Activated CD4-positive, CD25-positive, alpha-beta regulatory T cell (primary cell): ENCODE measurements at regions not wholly inside any gene's neighbourhood (a gene's known extent, or its start where the extent isn't known, plus 50 kb on each side); places are given as distances from the start of the nearest gene placed in this dataset.
"Not testable (repeated sequence)": the region's sequence is repeated elsewhere in the genome, so short reads cannot be mapped to it uniquely, and the experiment has no call there.

Source experiments
- DNase-seq, 4 experiments: peaks; one replicate each; lab custom pipeline; 2025; lab: John Stamatoyannopoulos, UW

DNA sequence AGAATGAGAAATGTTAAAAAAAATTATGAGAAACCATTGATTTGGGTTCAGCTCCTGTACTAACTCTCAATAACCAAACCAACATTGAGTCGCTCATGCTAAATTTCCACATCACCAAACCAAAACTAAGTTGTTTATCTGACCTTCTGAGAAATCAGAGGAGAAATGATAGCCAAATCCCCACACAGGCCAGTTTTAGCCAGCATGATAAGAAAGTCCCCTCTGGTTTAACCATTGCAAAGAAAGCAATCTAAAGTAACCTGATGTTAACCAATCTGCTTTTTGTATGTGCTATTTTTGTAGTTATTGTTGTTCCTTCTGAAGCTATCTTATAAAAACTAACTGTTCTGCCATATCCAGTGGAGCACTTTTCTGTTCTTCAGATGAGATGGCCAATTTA, 599.7 kb downstream of the SLC16A7 start:
- DNase-seq = no peak

DNA sequence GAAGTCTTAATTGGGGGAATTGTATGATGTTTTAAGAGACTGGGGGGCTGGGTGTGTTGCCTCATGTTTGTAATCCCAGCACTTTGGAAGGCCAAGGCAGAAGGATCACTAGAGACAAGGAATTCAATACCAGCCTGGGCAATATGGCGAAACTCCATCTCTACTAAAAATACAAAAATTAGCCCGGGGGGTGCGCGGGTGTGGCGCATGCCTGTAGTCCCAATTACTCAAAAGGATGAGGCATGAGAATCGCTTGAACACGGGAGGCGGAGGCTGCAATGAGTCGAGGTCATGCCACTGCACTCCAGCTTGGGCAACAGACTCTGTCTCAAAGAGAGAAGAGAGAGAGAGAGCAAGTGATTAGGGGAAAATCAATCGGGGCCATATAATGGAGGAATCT, 600.5 kb downstream of the SLC16A7 start:
- no peak for DNase-seq

DNA sequence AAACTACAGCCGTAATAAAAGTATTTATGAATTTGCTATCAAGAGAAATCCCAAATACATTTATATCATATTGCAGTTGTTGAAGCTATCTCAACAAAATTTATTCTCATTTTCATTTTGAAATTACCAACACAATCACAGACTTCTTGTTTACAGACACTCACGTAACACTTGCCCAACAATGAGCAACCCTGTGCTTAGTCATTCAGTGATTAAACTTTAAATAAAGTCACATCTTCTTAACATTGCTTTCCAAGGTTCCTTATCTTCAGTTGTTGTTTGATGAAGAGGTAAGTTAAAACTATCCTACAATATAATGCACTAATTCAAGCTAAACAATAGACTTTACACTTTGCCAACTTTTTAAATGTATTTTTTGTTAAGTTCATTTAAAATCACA, 601.8 kb downstream of the SLC16A7 start:
- DNase-seq = no peak

DNA sequence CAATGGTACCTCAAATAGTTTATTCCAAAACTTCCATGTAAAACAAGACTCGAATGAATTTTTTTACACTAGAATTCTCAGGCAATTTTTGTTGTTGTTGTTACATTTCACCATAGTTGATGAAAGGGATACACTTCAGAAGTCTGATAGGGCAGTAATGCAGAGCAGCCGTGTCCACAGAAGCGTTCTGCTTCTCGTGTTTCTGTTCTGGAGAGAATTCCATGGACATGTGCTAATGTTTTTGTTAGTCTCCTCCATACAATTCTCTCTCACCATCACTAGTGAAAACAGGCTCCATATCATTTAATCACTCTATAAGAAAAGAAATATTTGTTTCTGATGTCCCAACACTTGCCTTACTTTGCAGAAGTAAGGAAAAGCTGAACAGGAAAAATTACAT, 606.1 kb downstream of the SLC16A7 start:
- no peak for DNase-seq

DNA sequence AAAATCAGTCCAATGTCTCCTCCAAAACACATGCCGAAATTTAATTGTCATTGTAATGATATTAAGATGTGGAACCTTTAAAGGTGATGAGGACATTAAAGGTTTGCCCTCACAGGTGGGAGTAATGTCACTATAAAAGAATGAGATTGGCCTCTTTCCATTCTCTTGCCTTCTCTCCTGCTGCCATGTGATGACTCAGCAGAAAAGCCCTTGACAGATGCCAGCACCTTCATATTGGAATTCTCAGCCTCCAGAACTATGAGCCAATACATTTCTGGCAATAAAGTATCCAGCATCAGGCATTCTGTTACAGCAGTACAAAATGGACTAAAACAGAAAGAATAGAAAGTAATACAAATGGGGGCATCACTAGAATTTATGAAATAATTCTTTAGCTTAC, 609.7 kb downstream of the SLC16A7 start:
- no peak for DNase-seq

DNA sequence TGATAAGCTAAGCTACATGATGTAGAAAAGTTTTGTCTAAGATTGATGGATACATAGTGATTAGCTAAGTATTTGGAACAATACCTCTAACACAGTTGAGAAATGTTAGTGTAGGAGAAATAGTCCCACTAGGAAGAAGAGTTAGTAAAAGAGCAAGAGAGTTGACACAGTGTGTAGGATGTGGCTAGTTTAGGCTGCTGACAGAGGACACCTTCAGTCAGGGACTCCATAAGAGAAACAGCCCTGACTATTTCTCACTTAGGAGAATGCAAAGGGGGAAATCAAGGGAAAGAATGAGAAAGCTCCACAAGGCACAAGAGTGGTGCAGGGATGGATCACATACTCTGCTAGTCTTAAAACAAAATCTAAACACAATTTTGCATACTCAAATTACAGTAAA, 613.7 kb downstream of the SLC16A7 start:
- DNase-seq = no peak

DNA sequence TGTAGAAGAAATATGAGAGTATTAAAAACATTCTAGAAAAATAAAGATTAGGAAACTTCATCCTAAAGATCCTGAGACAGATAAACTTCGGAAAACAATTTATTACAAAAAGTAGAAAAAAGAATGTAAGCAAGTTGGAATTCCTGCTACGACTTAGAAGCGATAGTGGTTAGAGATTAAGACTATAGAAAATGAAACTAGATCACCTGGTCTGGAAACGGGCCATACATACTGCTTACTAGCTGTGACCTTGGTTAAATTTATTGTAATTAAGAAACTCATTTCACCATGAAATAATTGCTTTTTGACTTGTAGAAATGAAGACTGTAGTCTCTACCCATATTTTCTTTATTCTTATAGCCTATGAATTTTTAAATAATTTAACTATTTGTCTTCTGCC, 614.1 kb downstream of the SLC16A7 start:
- no peak for DNase-seq

DNA sequence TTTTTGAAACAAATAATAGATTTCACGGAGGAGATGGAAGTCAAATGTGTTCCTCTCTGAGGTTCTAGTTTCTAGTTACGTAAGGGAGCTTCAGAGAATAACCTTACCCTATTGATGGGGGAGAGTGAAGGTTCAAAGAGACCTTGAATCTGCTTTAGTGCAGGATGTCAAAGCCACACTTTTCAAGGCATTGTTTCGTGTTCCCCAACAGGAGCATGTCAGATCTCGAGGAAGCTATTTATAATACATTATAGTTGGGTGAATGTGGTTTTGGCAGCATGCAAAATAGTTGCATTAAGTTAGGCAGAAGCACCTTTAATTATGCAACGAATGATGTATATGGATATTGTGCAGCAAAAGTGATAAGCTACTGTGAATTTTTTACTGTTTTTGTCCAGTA, 614.9 kb downstream of the SLC16A7 start:
- DNase-seq = no peak

DNA sequence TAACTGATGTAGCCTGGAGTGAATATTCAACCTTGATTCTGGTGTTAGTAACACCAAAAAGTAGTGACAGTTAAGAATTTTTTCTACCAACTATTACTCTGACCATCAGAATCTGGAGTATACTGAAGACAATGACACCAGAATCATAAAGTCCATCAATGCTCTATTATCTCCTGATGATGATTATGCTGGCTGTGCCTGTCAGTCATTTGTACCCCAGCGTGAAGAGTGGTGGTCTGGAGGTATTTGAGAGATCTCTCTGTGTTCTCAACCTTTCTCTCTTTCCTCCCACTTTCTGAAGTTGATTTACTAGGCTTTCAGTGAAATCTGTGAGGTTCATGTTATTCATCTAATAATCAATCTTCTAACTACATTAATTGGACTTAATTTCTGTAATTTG, 615.4 kb downstream of the SLC16A7 start:
- no peak for DNase-seq

DNA sequence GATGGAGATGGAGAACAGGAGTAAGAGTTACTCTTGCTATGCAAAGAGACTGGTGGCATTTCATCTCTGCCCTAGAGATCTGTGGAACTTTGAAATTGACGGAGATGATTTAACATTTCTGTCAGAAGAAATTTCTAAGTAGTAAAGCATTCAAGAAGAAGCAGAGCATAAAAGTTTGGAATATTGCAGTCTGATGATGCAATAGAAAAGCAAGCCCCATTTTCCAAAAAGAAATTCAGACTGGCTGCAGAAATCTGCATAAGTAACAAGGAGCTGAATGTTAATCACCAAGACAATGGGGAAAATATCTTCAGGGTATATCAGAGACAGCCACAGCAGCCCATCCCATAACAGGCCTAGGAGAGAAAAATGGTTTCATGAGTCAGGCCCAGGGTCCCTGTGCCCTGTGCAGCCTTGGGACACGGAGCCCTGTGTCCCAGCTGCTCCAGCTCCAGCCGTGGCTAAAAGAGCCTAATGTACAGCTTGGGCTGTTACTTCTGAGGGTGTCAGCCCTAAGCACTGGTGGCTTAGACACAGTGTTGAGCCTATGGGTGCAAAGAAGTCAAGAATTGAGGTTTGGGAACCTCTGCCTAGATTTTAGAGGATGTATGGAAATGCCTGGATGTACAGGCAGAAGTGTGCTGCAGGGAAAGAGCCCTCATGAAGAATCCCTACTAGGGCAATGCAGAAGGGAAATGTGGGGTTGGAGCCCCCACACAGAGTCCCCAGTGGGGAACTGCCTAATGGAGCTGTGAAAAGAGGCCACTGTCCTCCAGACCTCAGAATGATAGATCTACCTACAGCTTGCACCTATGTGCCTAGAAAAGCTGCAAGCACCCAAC, 616.6 kb downstream of the SLC16A7 start:
- DNase-seq = no peak

DNA sequence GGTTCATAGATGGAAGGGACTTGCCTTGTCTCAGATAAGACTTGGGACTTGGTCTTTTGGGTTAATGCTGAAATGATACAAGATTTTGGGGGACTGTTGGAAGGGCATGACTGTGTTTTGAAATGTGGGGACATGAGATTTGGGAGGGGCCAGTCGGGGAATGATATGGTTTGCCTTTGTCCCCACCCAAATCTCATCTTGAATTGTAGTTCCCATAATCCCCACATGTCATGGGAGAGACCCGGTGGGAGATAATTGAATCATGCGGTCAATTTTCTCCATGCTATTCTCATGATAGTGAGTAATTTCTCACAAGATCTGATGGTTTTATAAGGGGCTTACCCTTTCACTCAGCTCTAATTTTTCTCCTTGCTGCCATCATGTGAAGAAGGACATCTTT, 617.4 kb downstream of the SLC16A7 start:
- DNase-seq = not testable (repeated sequence)

DNA sequence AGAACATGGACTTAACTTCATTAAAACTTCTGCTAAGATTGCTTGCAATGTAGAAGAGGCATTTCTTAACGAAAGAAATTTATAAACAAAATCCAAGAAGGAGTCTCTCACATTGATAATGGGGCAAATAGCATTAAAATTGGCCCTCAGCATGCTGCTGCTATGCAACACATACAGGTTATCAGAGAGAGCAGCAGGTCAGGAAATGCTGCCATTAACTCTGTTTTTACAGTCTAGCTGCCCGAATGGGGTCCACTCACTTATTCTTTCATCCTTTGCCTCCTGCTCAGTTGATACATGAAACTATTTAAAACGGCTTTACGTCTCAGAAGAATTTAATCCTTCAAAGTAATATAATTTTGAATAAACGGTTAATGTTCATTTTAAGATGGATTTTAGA, 620.4 kb downstream of the SLC16A7 start:
- no peak for DNase-seq

DNA sequence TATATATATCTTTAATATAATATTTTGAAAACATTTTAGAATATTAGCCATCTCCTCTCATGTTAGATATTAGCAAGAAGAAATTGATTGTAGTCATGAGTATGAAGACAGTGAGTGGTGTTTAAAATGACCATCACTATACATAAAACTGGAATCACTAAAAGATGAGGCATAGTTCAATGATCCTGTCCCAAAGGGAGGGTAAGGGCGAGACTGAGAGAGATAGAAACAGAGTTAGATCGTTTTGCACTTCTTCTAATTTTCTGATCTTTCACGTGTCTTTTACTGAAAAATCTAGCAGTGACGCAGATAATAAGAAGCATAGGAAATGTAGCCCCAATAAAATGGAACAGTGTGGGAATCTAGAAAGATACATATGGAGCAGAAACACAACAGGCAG, 627.4 kb downstream of the SLC16A7 start:
- no peak for DNase-seq

DNA sequence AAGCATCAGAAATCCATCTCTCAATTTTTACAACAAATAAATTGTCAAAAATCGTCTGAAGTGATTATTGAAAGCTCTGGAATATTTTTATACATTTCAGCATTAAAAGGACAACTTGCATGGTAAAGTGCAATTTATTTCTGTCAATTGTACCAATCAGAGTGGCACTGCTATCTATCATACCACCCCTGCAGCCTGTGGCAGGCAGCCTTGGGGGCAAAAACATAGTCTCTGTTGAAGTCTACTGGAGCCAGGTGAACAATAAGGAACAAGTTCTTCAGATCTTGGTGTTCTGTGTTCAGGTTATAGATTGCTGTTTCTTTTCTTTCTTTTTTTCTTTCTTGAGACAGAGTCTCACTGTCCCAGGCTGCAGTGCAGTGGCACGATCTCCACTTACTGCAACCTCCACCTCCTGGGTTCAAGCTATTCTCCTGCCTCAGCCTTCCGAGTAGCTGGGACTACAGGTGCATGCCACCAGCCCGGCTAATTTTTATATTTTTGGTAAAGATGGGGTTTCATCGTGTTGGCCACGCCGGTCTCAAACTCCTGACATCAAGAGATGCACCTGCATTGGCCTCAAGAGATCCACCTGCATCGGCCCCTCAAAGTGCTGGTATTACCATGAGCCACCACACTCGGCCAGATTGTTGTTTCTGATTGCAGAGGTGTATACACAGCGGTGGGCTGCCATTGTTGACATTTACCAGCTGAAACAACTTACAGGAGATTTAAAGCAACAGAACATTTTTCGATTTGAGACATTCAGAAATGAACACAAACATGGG, 629.6 kb downstream of the SLC16A7 start:
- no peak for DNase-seq

DNA sequence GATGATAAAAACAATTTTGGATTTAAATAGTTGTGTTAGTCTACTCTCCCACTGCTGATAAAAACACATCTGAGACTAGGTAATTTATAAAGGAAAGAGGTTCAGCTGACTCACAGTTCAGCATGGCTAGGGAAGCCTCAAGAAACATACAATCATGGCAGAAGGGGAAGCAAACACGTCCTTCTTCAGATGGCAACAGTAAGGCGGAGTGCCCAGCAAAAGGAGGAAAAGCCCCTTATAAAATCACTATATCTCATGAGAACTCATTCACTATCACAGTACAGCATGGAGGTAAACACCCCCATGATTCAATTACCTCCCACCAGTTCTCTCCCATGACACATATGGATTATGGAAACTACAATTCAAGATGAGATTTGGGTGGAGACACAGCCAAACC, 632.1 kb downstream of the SLC16A7 start:
- no peak for DNase-seq

DNA sequence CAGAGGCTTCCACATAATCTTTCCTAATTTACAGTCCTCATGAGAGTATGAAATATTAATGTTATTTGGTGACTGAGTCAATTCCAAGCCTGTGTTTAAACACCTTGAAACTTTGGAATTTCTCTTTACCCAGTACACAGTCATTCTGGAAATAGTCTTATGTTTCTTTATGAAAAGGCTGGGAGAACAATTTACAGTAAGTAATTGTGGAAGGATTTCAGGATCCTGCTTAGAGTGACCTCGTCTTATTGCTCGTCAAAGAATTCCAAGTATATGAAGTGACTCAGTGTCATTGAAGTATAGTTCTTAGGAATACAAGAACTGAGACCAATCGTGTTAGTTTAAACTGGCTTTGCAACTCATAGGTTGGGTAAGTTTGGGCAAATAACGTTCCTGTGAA, 634.2 kb downstream of the SLC16A7 start:
- DNase-seq = no peak

DNA sequence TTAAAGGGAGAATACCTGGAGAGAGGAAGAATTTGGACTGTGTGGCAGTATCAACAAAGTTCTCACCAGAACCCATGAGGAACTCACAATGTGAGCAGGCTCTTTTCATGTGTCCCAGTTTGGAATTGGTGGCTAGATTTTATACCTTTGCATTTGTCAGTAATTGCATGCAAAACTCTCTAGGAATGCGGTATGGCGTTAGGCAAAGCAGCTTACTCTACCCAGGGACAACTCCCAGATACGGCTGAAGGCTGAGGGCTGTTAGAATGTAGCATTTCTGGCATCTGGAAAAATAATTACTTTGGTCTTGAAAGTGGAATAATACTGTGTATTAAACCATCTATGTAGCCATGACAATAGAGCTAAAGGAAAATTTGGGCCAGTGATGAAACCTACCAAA, 635.5 kb downstream of the SLC16A7 start:
- DNase-seq = no peak

DNA sequence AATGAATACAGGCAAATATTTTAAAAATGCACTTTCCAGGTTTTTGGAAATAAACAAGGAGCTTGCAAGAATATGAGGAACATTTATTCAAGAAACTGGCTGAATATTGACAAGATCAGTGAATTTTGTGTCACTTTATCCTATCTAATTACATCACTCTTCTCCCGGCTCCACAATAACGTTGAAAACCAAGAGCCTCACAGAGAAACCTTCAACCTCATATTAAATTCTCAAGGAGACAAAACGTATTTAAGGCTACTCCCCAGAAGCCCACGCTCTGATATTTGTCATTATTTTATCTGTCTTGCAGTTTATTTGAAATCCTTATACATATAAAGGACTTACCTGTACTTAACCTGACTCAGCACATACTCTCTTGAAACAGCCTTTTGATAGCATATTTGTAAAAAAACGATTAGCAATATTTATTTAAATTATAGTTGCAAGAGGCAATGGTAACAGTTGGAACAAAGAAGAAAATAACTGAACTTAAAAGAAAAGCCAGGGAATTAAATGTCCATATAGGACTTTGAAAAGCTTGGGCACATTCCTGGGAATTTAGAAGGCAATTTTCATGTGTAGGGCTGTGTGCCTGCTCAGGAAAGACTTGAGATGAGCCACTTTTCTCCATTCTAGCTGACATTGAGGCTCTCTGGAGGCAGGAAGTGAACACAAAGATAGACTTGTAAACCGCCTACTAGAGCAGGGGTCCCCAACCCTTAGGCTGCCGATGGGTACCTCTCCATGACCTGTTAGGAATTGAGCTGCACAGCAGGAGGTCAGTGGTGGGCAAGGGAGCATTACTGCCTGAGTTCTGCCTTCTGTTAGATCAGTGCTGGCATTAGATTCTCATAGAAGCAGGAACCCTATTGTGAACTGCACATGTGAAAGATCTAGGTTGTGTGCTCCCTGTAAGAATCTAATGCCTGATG, 636.4 kb downstream of the SLC16A7 start:
- no peak for DNase-seq

DNA sequence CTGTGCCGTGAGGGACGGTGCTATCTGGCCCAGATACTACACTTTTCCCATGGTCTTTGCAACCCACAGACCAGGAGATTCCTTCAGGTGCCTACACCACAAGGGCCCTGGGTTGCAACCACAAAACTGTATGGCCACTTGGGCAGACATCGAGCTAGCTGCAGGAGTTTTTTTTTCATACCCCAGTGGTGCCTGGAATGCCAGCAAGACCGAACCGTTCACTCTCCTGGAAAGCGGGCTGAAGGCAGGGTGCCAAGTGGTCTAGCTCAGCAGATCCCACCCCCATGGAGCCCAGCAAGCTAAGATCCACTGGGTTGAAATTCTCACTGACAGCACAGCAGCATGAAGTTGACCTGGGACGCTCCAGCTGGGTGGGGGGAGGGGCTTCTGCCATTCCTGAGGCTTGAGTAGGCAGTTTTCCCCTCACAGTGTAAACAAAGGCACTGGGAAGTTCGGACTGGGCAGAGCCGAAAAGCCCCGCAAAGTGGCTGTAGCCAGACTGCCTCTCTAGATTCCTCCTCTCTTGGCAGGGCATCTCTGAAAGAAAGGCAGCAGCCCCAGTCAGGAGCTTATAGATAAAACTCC, 638.9 kb downstream of the SLC16A7 start:
- not testable (repeated sequence) for DNase-seq

DNA sequence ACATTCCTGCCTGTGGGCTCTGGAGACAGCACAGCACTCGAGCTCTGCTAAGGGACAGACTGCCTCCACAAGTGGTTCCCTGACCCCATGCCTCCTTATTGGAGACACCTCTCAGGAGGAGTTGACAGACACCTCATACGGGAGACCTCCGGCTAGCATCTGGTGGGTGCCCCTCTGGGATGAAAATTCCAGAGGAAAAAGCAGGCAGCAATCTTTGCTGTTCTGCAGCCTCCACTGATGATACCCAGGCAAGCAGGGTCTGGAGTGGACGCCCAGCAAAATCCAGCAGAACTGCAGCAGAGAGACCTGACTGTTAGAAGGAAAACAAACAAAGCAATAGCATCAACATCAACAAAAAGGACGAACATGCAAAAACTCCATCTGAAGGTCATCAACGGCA, 639.4 kb downstream of the SLC16A7 start:
- no peak for DNase-seq

DNA sequence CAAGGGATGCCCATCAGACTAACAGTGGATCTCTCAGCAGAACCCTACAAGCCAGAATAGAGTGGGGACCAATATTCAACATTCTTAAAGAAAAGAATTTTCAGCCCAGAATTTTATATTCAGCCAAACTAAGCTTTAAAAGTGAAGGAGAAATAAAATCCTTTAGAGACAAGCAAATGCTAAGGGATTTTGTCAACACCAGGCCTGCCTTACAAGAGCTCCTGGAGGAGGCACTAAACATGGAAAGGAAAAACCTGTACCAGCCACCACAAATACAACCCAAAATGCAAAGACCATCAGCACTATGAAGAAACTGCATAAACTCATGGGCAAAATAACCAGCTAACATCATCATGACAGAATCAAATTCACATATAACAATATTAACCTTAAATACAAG, 640.6 kb downstream of the SLC16A7 start:
- not testable (repeated sequence) for DNase-seq

DNA sequence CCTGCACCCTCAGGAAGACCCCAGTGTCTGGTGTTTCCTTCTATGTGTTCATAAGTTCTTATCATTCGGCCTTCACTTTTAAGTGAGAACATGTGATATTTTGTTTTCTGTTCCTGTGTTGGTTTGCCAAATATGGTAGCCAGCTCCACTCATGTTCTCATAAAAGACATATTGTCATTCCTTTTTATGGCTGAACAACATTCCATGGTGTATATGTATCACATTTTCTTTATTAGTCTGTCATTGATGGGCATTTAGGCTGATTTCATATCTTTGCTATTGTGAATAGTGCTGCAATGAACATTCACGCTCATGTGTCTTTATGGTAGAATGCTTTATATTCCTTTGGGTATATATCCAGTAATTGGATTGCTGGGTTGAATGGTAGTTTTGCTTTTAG, 645.1 kb downstream of the SLC16A7 start:
- no peak for DNase-seq
